ENCODE measurements at regions not wholly inside any gene's neighbourhood (a gene's known extent, or its start where the extent isn't known, plus 50 kb on each side); places are given as distances from the start of the nearest gene placed in this dataset.

DNA sequence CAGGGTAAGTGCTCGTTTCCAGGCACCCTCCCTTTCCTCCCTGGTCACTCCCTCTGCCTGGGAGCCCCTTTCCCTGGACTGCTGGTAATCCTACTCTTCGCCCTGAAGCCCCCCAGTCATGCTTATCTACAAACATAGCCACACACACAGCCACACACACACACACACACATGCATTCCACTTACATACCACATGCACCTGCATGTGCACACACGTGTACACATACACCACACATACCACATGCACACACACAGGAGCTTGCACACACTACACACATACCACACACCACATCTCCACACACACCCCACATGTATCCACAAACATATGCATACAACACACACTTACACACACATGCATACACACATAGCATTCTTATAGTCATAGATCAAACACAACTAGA lies 358.5 kb downstream of the GADD45G start:
- Mint-ChIP-seq H3K27ac (no peak overlapping the region), H3K9me3 (no peaks in the 10 kb centered on the region)

DNA sequence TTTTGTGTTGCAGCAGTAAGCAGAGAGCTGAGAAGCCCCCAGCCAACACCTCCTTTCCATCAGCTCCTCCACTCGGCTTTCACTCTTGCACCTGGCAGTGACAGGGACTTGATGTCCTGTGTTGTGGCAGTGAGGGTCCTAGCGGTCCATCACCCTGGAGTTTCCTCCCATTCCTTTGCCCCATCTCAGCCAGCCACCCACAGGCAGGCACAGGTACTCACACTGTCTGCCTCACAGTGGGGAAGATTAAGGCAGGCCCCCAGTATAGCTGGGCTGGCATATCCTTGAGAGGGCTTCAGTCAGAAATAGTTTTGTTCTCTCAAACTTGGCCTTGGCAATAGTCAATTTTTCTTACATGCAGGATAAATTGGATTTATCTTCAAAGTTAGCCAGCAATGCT lies 362.7 kb downstream of the GADD45G start:
- H3K36me3 Mint-ChIP-seq (ENCODE audit: low read depth): no peaks in the 10 kb centered on the region
- ATAC-seq (no peak), DNase-seq (no peak)
- peaks cover 13% of the 10 kb centered on the region for H3K4me1 Mint-ChIP-seq (ENCODE audit: low read depth)
- POLR2A ChIA-PET: no interaction called here
- CTCF ChIA-PET: interaction anchor here (1.0 kb wide), 1 partner anchor 369 kb away, joined by 3 read pairs; no protein-coding TSS in a partner anchor
- H3K9me3 Mint-ChIP-seq: no peaks in the 10 kb centered on the region
- intact Hi-C loops (cut with micrococcal nuclease): no loop called here
- peaks cover 2% of the 10 kb centered on the region for H3K27me3 Mint-ChIP-seq
- H3K4me3 Mint-ChIP-seq: no peak overlapping the region
- TF ChIP-seq, protein P1, sequence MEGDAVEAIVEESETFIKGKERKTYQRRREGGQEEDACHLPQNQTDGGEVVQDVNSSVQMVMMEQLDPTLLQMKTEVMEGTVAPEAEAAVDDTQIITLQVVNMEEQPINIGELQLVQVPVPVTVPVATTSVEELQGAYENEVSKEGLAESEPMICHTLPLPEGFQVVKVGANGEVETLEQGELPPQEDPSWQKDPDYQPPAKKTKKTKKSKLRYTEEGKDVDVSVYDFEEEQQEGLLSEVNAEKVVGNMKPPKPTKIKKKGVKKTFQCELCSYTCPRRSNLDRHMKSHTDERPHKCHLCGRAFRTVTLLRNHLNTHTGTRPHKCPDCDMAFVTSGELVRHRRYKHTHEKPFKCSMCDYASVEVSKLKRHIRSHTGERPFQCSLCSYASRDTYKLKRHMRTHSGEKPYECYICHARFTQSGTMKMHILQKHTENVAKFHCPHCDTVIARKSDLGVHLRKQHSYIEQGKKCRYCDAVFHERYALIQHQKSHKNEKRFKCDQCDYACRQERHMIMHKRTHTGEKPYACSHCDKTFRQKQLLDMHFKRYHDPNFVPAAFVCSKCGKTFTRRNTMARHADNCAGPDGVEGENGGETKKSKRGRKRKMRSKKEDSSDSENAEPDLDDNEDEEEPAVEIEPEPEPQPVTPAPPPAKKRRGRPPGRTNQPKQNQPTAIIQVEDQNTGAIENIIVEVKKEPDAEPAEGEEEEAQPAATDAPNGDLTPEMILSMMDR (IDR thresholded peaks at IDR 0.05): no peak
- H3K27ac Mint-ChIP-seq: no peak overlapping the region

More for the DNA sequence above, 358.5 kb downstream of the GADD45G start:
- Mint-ChIP-seq H3K27me3 (no peaks in the 10 kb centered on the region), H3K4me3 (no peak overlapping the region), H3K36me3 (ENCODE audit: low read depth) (no peaks in the 10 kb centered on the region), H3K4me1 (ENCODE audit: low read depth) (peaks cover 16% of the 10 kb centered on the region)
- ATAC-seq (no peak), DNase-seq (no peak)
- CTCF ChIA-PET: interaction anchor here (1.2 kb wide), 1 partner anchor 21 kb away, joined by 3 read pairs; no protein-coding TSS in a partner anchor
- intact Hi-C loops (cut with micrococcal nuclease): no loop called here
- TF ChIP-seq, protein P1 (IDR thresholded peaks at IDR 0.05): no peak
- POLR2A ChIA-PET: no interaction called here

DNA sequence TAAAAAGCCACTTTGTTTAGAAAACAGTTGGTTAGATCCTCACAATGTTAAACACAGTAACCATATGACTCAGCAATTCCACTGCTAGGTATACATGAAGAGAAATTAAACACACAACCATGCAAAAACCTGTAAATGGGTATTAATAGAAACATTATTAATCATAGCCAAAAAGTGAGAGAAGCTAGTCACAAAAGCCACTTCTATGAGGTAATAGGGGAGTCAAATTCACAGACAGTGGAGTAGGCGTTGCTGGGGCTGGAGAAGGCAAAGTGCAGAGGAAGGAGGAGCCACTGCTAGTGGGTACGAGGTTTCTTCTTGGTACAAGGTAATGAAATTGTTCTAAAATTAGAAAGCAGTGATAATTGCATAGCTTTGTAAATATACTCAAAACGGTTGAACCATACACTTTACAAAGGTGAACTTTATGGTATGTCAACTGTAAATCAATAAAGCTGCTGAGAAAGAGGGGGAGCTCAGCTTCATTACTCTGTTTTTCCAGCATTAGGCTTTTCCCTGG lies 364.4 kb downstream of the GADD45G start:
- intact Hi-C loops (cut with micrococcal nuclease): no loop called here
- peak; percentile 31 for DNase-seq
- H3K9me3 Mint-ChIP-seq: no peaks in the 10 kb centered on the region
- CTCF ChIA-PET: no interaction called here
- no peak overlapping the region for H3K4me3 Mint-ChIP-seq
- no peaks in the 10 kb centered on the region for H3K36me3 Mint-ChIP-seq (ENCODE audit: low read depth)
- H3K27me3 Mint-ChIP-seq: peaks cover 2% of the 10 kb centered on the region
- peaks cover 17% of the 10 kb centered on the region for H3K4me1 Mint-ChIP-seq (ENCODE audit: low read depth)
- no peak overlapping the region for H3K27ac Mint-ChIP-seq
- POLR2A ChIA-PET: interaction anchor here (0.6 to 0.8 kb wide), 2 partner anchors 18 to 356 kb away, joined by 3 to 5 read pairs; no protein-coding TSS in a partner anchor
- TF ChIP-seq, protein P1 (IDR thresholded peaks at IDR 0.05): no peak
- ATAC-seq: peak; percentile 74

DNA sequence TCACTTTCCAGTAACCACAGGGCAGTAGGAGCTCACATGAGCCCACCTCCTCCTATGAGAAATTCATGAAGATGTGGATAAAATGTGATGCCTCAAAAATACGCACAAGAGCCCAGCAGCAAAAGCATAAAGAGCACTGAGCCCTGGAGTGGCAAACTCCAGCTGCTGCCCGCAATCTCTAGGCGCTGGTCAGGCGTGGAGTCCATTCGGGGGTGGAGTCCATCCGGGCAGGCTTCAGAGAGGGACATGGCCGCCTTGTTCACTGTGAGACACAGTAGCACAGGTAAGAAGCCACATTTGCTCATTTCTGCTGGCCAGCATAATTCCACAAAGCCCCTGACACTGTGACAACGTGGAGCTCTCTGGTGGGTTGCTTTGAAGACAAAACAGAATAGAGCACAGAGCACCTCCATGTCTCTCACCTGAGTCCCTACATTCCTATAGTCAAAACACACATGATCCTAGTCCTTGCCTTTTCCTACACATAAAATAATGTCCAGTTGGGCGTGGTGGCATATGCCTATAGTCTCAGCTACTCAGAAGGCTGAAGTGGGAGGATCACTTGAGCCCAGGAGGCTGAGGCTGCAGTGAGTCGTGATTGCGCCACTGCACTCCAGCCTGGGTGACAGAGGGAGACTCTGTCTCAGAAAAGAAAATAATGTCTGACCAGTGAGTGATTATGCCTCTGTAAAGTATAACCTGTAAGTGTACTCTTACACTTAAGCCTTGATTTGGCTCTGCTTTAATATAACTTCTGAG lies 365.2 kb downstream of the GADD45G start:
- Mint-ChIP-seq H3K27me3 (peaks cover 2% of the 10 kb centered on the region), H3K27ac (no peak overlapping the region), H3K36me3 (ENCODE audit: low read depth) (no peaks in the 10 kb centered on the region), H3K9me3 (no peaks in the 10 kb centered on the region), H3K4me3 (no peak overlapping the region), H3K4me1 (ENCODE audit: low read depth) (peaks cover 17% of the 10 kb centered on the region)
- DNase-seq (peak; percentile 9), ATAC-seq (no peak)
- TF ChIP-seq, protein P1 (IDR thresholded peaks at IDR 0.05): no peak
- ChIA-PET CTCF (interaction anchor here (1.0 to 1.2 kb wide), 2 partner anchors 33 to 376 kb away, joined by 3 read pairs; no protein-coding TSS in a partner anchor), POLR2A (interaction anchor here (0.7 to 0.8 kb wide), 2 partner anchors 17 to 30 kb away, joined by 3 read pairs; no protein-coding TSS in a partner anchor)
- intact Hi-C loops (cut with micrococcal nuclease): no loop called here

DNA sequence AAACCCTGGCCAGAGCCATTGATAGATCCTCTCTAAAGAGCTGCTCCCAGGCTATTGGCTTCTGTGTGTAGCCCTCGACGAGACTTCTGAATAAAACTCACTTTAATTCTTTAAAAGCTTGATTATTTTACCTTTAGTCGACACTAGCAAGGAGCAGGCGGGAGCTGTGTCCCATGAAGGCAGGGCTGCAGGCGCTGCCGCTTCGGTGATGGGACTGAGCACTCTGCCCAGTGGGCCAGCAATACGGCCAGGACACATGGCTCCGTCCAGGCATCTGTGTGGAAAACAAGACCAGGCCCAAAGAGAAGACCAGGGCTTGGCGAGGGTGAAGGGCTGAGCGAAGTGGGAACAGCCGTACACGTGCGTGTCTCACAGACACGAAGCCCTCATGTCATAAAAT lies 365.9 kb downstream of the GADD45G start:
- Mint-ChIP-seq H3K4me3 (no peak overlapping the region), H3K9me3 (no peaks in the 10 kb centered on the region), H3K36me3 (ENCODE audit: low read depth) (no peaks in the 10 kb centered on the region), H3K27me3 (peaks cover 2% of the 10 kb centered on the region), H3K27ac (no peak overlapping the region), H3K4me1 (ENCODE audit: low read depth) (peaks cover 17% of the 10 kb centered on the region)
- ChIA-PET CTCF (interaction anchor here (1.0 to 1.2 kb wide), 2 partner anchors 33 to 377 kb away, joined by 3 read pairs; no protein-coding TSS in a partner anchor), POLR2A (no interaction called here)
- DNase-seq (no peak), ATAC-seq (no peak)
- intact Hi-C loops (cut with micrococcal nuclease): no loop called here
- TF ChIP-seq, protein P1 (IDR thresholded peaks at IDR 0.05): no peak

All from activated CD8-positive, alpha-beta T cell treated with anti-CD3 and anti-CD28 coated beads for 36 hours (primary cell).